H1 (cell line): ENCODE measurements at regions not wholly inside any gene's neighbourhood (a gene's known extent, or its start where the extent isn't known, plus 50 kb on each side); places are given as distances from the start of the nearest gene placed in this dataset.

Experiments
- CTCF ChIA-PET: fragments of 300-600 bp; sonication (Branson Sonifier 250); formaldehyde crosslinking; loops from one replicate; lab custom pipeline; 2021; ENCODE audit not compliant: partially characterized antibody; lab: Charles Lee
- POLR2A ChIA-PET: fragments of 300-600 bp; sonication (Branson Sonifier 250); formaldehyde crosslinking; loops from one replicate; lab custom pipeline; 2021; ENCODE audit warnings: inconsistent platforms; ENCODE audit not compliant: partially characterized antibody; lab: Charles Lee
- DNase-seq, 2 experiments: peaks; one replicate each; pipeline versions ENCODE4 v3.0.0 to v3.0.0-alpha.2; 2010 to 2022; ENCODE audit warnings: low spot score in 2 of 2, low read depth in 1 of 2, mixed read lengths in 1 of 2
- FAIRE-seq: peaks from 2 replicates; lab custom pipeline; 2011; peaks lifted over from hg19 to GRCh38; lab: Jason Lieb, UNC
- H2AFZ ChIP-seq: 2 replicates; pipeline ENCODE4 v1.8.1; 2012; ENCODE audit warnings: low read length, inconsistent platforms
- H2AK5ac ChIP-seq: 2 replicates; pipeline ENCODE4 v1.6.1; 2013; ENCODE audit warnings: low read depth, low read length
- H2BK120ac ChIP-seq: replicated peaks from 2 replicates; pipeline ENCODE3; 2013; ENCODE audit warnings: low read depth, low read length, inconsistent platforms
- H2BK12ac ChIP-seq: 2 replicates; pipeline ENCODE4 v1.6.1; 2013; ENCODE audit warnings: low read depth, low read length
- H2BK15ac ChIP-seq: 2 replicates; pipeline ENCODE4 v1.6.1; 2013; ENCODE audit warnings: low read length
- H2BK20ac ChIP-seq: 2 replicates; pipeline ENCODE4 v1.6.1; 2013; ENCODE audit warnings: low read length
- H2BK5ac ChIP-seq: 2 replicates; pipeline ENCODE4 v1.6.1; 2013; ENCODE audit warnings: low read depth, low read length
- H3K14ac ChIP-seq: 2 replicates; pipeline ENCODE4 v1.6.1; 2013; ENCODE audit warnings: inconsistent platforms; ENCODE audit not compliant: insufficient read length
- H3K18ac ChIP-seq: 2 replicates; pipeline ENCODE4 v1.6.1; 2013; ENCODE audit warnings: low read length; ENCODE audit errors: extremely low read depth
- H3K23ac ChIP-seq: 2 replicates; pipeline ENCODE4 v1.6.1; 2013; ENCODE audit warnings: inconsistent platforms; ENCODE audit not compliant: insufficient read length
- H3K23me2 ChIP-seq: 2 replicates; pipeline ENCODE4 v1.6.1; 2013; ENCODE audit warnings: low read depth, low read length
- H3K27ac ChIP-seq: 2 replicates; pipeline ENCODE4 v1.6.1; 2011; ENCODE audit warnings: low read depth, low read length, inconsistent platforms
- H3K27me3 ChIP-seq, 4 experiments: replicated peaks in 1 of 4; 1 replicate in 1 of 4; 2 replicates in 3 of 4; pipeline versions ENCODE4 v1.6.1 to v1.8.1; 2011 to 2013; ENCODE audit warnings: low read length in 3 of 4, mild to moderate bottlenecking in 3 of 4, inconsistent platforms in 2 of 4, mixed read lengths in 2 of 4, moderate library complexity in 1 of 4; ENCODE audit not compliant: control insufficient read depth in 3 of 4, insufficient read depth in 3 of 4; ENCODE audit errors: extremely low read depth in 1 of 4
- H3K36me3 ChIP-seq, 4 experiments: 2 replicates each; pipeline versions ENCODE4 v1.6.1 to v1.8.1; 2011 to 2013; ENCODE audit warnings: mild to moderate bottlenecking in 4 of 4, low read length in 3 of 4, moderate library complexity in 2 of 4, control low read depth in 1 of 4, inconsistent platforms in 1 of 4; ENCODE audit not compliant: insufficient read depth in 4 of 4, control insufficient read depth in 2 of 4
- H3K4ac ChIP-seq: replicated peaks from 2 replicates; pipeline ENCODE3; 2013; ENCODE audit warnings: low read length, low read depth, mixed read lengths, inconsistent platforms; ENCODE audit not compliant: insufficient read length
- H3K4me1 ChIP-seq, 4 experiments: replicated peaks in 1 of 4; 1 replicate in 1 of 4; 2 replicates in 3 of 4; pipeline versions ENCODE4 v1.6.1 to v1.8.1; 2011 to 2013; ENCODE audit warnings: low read length in 3 of 4, inconsistent platforms in 2 of 4, mixed read lengths in 1 of 4; ENCODE audit not compliant: insufficient read depth in 4 of 4, control insufficient read depth in 3 of 4
- H3K4me2 ChIP-seq, 2 experiments: 2 replicates each; pipeline versions ENCODE4 v1.6.1 to v1.8.1; 2011 to 2013; ENCODE audit warnings: low read depth in 2 of 2, low read length in 2 of 2, control low read depth in 1 of 2, inconsistent platforms in 1 of 2, mild to moderate bottlenecking in 1 of 2; ENCODE audit not compliant: insufficient read depth in 1 of 2
- H3K4me3 ChIP-seq, 4 experiments: fragments of 200-600, 300-600 bp in 1 of 4; sonication (generic), shearing (Covaris generic), sonication (Bioruptor Twin) in 1 of 4; 2 replicates each; pipeline versions ENCODE4 v1.5.1 to v1.8.1; 2011 to 2016; ENCODE audit warnings: low read length in 4 of 4, low read depth in 3 of 4, control low read depth in 2 of 4, inconsistent platforms in 2 of 4, mild to moderate bottlenecking in 2 of 4, mixed read lengths in 1 of 4, moderate library complexity in 1 of 4; ENCODE audit not compliant: insufficient read depth in 2 of 4; ENCODE audit errors: extremely low read depth in 1 of 4
- H3K56ac ChIP-seq: replicated peaks from 2 replicates; pipeline ENCODE3; 2013; ENCODE audit warnings: low read depth, mild to moderate bottlenecking, mixed read lengths, low read length, inconsistent platforms; ENCODE audit not compliant: insufficient read length
- H3K79me1 ChIP-seq: 2 replicates; pipeline ENCODE4 v1.6.1; 2013; ENCODE audit warnings: low read depth, low read length, control low read depth
- H3K79me2 ChIP-seq, 2 experiments: 2 replicates each; pipeline versions ENCODE4 v1.6.1 to v1.8.1; 2012 to 2013; ENCODE audit warnings: low read length in 2 of 2, mild to moderate bottlenecking in 2 of 2, inconsistent platforms in 1 of 2; ENCODE audit not compliant: insufficient read depth in 2 of 2, control insufficient read depth in 1 of 2
- H3K9ac ChIP-seq, 4 experiments: replicated peaks in 1 of 4; 1 replicate in 1 of 4; 2 replicates in 3 of 4; pipeline versions ENCODE4 v1.6.1 to v1.8.1; 2011 to 2013; ENCODE audit warnings: low read depth in 3 of 4, low read length in 3 of 4, control low read depth in 2 of 4, mild to moderate bottlenecking in 2 of 4, moderate library complexity in 2 of 4, inconsistent platforms in 1 of 4; ENCODE audit errors: extremely low read depth in 1 of 4
- H3K9me3 ChIP-seq, 2 experiments: 2 replicates each; pipeline versions ENCODE4 v1.6.1 to v1.8.1; 2012 to 2013; ENCODE audit warnings: mild to moderate bottlenecking in 2 of 2, moderate library complexity in 2 of 2, control low read depth in 1 of 2, inconsistent platforms in 1 of 2, low read depth in 1 of 2, low read length in 1 of 2, mixed read lengths in 1 of 2; ENCODE audit not compliant: insufficient read depth in 2 of 2
- H4K20me1 ChIP-seq, 2 experiments: replicated peaks in 1 of 2; 2 replicates each; pipeline versions ENCODE3 to v1.8.1; 2011 to 2013; ENCODE audit warnings: inconsistent platforms in 2 of 2, low read length in 2 of 2, mild to moderate bottlenecking in 1 of 2; ENCODE audit not compliant: insufficient read depth in 2 of 2, control insufficient read depth in 1 of 2
- H4K5ac ChIP-seq: 2 replicates; pipeline ENCODE4 v1.6.1; 2013; ENCODE audit warnings: low read length, low read depth, mixed read lengths, inconsistent platforms; ENCODE audit not compliant: insufficient read length
- H4K8ac ChIP-seq: 2 replicates; pipeline ENCODE4 v1.8.0; 2013; ENCODE audit warnings: mild to moderate bottlenecking, moderate library complexity, low read length, inconsistent platforms; ENCODE audit not compliant: insufficient read depth; ENCODE audit errors: extremely low read depth
- H4K91ac ChIP-seq: replicated peaks from 2 replicates; pipeline ENCODE3; 2013; ENCODE audit warnings: low read length, mixed read lengths, inconsistent platforms; ENCODE audit not compliant: insufficient read length
- ASH2L ChIP-seq: fragments of 200-600, 300-600 bp; sonication (generic); IDR thresholded peaks from one replicate; pipeline ENCODE4 v1.7.1; 2017; ENCODE audit warnings: low read length
- BRCA1 ChIP-seq: IDR thresholded peaks from 2 replicates; pipeline ENCODE4 v1.6.1; 2012; ENCODE audit warnings: low read depth, low read length, improper control_type of control experiment
- CHD1 ChIP-seq: IDR thresholded peaks from 2 replicates; pipeline ENCODE4 v1.6.1; 2012; ENCODE audit warnings: low read depth, low read length, improper control_type of control experiment
- CTBP2 ChIP-seq: IDR thresholded peaks from 2 replicates; pipeline ENCODE4 v1.7.0; 2011; ENCODE audit warnings: borderline replicate concordance, mild to moderate bottlenecking, moderate library complexity, mixed read lengths, low read length; ENCODE audit not compliant: insufficient read depth, insufficient read length
- EP300 ChIP-seq, 2 experiments: IDR thresholded peaks; 1 replicate in 1 of 2; 2 replicates in 1 of 2; pipeline ENCODE4 v1.6.1; 2011 to 2012; ENCODE audit warnings: low read depth in 2 of 2, low read length in 2 of 2, mild to moderate bottlenecking in 2 of 2, borderline replicate concordance in 1 of 2, inconsistent platforms in 1 of 2, moderate library complexity in 1 of 2
- GABPA ChIP-seq: IDR thresholded peaks from 2 replicates; pipeline ENCODE4 v1.6.1; 2011; ENCODE audit warnings: mild to moderate bottlenecking, low read length, moderate library complexity, borderline replicate concordance; ENCODE audit not compliant: insufficient read depth
- GTF2F1 ChIP-seq: IDR thresholded peaks from 2 replicates; pipeline ENCODE4 v1.6.1; 2012; ENCODE audit warnings: low read depth, low read length, improper control_type of control experiment, borderline replicate concordance
- HDAC6 ChIP-seq: IDR thresholded peaks from one replicate; pipeline ENCODE4 v1.7.1; 2012; ENCODE audit warnings: low read depth, mild to moderate bottlenecking, inconsistent platforms, low read length, moderate library complexity
- RAD21 ChIP-seq, 2 experiments: IDR thresholded peaks in 1 of 2; conservative IDR thresholded peaks in 1 of 2; 2 replicates each; pipeline ENCODE4 v1.6.1; 2011; ENCODE audit warnings: low read depth in 2 of 2, low read length in 2 of 2, improper control_type of control experiment in 1 of 2, inconsistent platforms in 1 of 2, mild to moderate bottlenecking in 1 of 2, moderate library complexity in 1 of 2
- RFX5 ChIP-seq: IDR thresholded peaks from 2 replicates; pipeline ENCODE4 v1.6.1; 2011; ENCODE audit warnings: low read depth, low read length, improper control_type of control experiment, borderline replicate concordance
- SRF ChIP-seq: IDR thresholded peaks from 2 replicates; pipeline ENCODE4 v1.6.1; 2011; ENCODE audit warnings: mild to moderate bottlenecking, low read depth, low read length, moderate library complexity
- TAF1 ChIP-seq: IDR thresholded peaks from 2 replicates; pipeline ENCODE4 v1.6.1; 2011; ENCODE audit warnings: mild to moderate bottlenecking, low read depth, low read length
- ZNF274 ChIP-seq: IDR thresholded peaks from 2 replicates; pipeline ENCODE4 v1.7.0; 2012; ENCODE audit warnings: low read length, borderline replicate concordance; ENCODE audit errors: extremely low read depth
- WGBS, 2 experiments: shearing (Covaris generic) in 1 of 2; methylation state at CpG; one replicate each; pipeline versions ENCODE4 v1.1.6 to v1.1.7; 2013 to 2015; ENCODE audit warnings: low lambda C conversion rate in 2 of 2, mixed read lengths in 2 of 2, inconsistent platforms in 1 of 2, low coverage in 1 of 2, missing lambda C conversion rate in 1 of 2; ENCODE audit not compliant: insufficient replicate concordance in 2 of 2, insufficient coverage in 1 of 2, insufficient read length in 1 of 2; ENCODE audit errors: extremely low coverage in 1 of 2, missing lambda C conversion rate in 1 of 2; 5-methylcytosine and 5-hydroxymethylcytosine counted together

DNA sequence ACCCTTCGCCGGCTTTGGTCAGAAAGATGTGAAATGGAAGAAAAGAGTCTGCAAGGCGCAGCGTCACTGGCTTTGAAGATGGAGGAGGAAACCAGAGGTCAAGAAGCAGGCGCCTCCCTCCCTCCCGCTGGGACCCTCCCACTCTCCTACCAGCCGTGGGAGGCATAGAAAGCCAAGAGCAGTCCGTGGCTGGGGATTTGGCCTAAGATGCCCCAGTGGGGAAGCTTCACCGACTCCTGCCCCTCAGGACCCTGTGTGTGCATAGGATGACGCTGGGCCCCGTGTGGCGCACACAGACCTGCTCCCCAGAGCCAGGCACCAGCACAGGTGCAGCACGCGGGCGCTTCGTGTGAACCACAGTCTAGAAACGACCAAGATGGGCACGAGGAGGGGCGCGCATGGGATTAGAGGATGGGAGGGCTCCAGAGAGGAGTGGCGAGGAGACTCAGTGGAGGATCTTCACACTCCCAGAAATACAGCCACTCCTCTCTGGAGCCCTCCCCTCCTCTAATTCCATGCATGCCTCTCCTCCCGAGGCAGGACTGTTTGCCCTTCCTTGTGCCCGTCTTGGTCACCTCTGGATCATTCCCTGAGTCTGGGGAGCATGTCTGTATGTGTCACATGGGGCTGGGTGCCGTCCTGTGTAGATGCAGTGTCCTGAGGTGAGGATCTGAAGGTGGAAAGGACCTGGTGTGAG is 194.3 kb downstream of the TEX29 start:
- Histone ChIP-seq H3K14ac (no peak overlapping the region), H2AK5ac (0 out of 2 replicates have a peak overlapping the region, but pooled peaks have one; percentile 65), H4K20me1 (peaks cover 0 to 4% of the 10 kb centered on the region in 2 experiments), H2BK5ac (no peak overlapping the region), H2BK20ac (no peak overlapping the region), H4K91ac (peak overlapping the region; percentile 63), H2BK120ac (no peak overlapping the region), H3K9ac (no peak overlapping the region), H4K5ac (no peak overlapping the region), H2AFZ (no peak overlapping the region), H4K8ac (peak overlapping the region; percentile 14; the same call in 1 of the 2 replicates), H3K56ac (no peak overlapping the region), H3K4me2 (no peak overlapping the region), H3K4me1 (peaks cover 0 to 4% (median 1%) of the 10 kb centered on the region in 4 experiments; a peak in 3 of 7 replicates), H3K4ac (no peak overlapping the region), H3K23ac (no peak overlapping the region), H3K79me1 (no peaks in the 10 kb centered on the region), H3K27me3 (no peaks in the 10 kb centered on the region), H3K27ac (no peak overlapping the region), H3K36me3 (no peaks in the 10 kb centered on the region), H3K79me2 (no peaks in the 10 kb centered on the region), H3K18ac (no peak overlapping the region), H2BK12ac (no peak overlapping the region), H2BK15ac (no peak overlapping the region), H3K4me3 (no peak overlapping the region), H3K23me2 (peaks cover 5% of the 10 kb centered on the region; the same call in 1 of the 2 replicates), H3K9me3 (no peaks in the 10 kb centered on the region)
- TF ChIP-seq RAD21 (IDR thresholded peaks at IDR 0.05 in 1 of 2, conservative IDR thresholded peaks at IDR 0.05 in 1 of 2; ENCODE audit: low read depth in 2 of 2, low read length in 2 of 2) (no peak), CHD1 (no peak), HDAC6 (no peak), SRF (no peak), BRCA1 (no peak), CTBP2 (no peak), TAF1 (no peak), ZNF274 (no peak), ASH2L (no peak), RFX5 (no peak), GTF2F1 (no peak), GABPA (no peak), EP300 (IDR thresholded peaks at IDR 0.05; ENCODE audit: borderline replicate concordance in 1 of 2, low read depth in 2 of 2, low read length in 2 of 2) (no peak)
- ChIA-PET CTCF (interaction anchor here (2.0 kb wide), 1 partner anchor 10 kb away, joined by 7 read pairs; no protein-coding TSS in a partner anchor), POLR2A (no interaction called here)
- WGBS, 2 experiments = 82% methylated on average over 19 of the region's 24 CpGs; no CpG with 5 or more reads in 1 of the 2 experiments
- DNase-seq (no peak), FAIRE-seq (no peak)
